KMS-11 (cell line): ENCODE measurements at regions not wholly inside any gene's neighbourhood (a gene's known extent, or its start where the extent isn't known, plus 50 kb on each side); places are given as distances from the start of the nearest gene placed in this dataset.
A peak's percentile ranks its signal among the peaks of the same experiment; 100 is the strongest.
"Not testable (repeated sequence)": the region's sequence is repeated elsewhere in the genome, so short reads cannot be mapped to it uniquely, and the experiment has no call there.

Experiments used
- H2AFZ ChIP-seq: fragments of 200-600 bp; sonication (generic); 2 replicates; pipeline ENCODE4 v1.6.1; 2016; ENCODE audit warnings: antibody characterized with exemption, mixed run types, low read depth
- H3K27ac ChIP-seq: fragments of 200-600 bp; sonication (generic); 2 replicates; pipeline ENCODE4 v1.6.1; 2016; ENCODE audit warnings: mild to moderate bottlenecking, mixed run types
- H3K27me3 ChIP-seq: fragments of 200-600 bp; sonication (generic); 2 replicates; pipeline ENCODE4 v1.6.1; 2017; ENCODE audit warnings: mild to moderate bottlenecking, low read depth, mixed run types, moderate library complexity; ENCODE audit not compliant: insufficient read depth
- H3K36me3 ChIP-seq: fragments of 200-600 bp; sonication (generic); 2 replicates; pipeline ENCODE4 v1.6.1; 2017; ENCODE audit warnings: mild to moderate bottlenecking, mixed run types; ENCODE audit not compliant: insufficient read depth
- H3K4me1 ChIP-seq: fragments of 200-600 bp; sonication (generic); 2 replicates; pipeline ENCODE4 v1.6.1; 2016; ENCODE audit warnings: mild to moderate bottlenecking, low read depth, mixed run types; ENCODE audit not compliant: poor library complexity, severe bottlenecking
- H3K4me2 ChIP-seq: fragments of 200-600 bp; sonication (generic); 2 replicates; pipeline ENCODE4 v1.7.0; 2016; ENCODE audit warnings: mild to moderate bottlenecking, mixed run types
- H3K4me3 ChIP-seq: fragments of 200-600 bp; sonication (generic); IDR thresholded peaks from 2 replicates; pipeline ENCODE4 v1.6.1; 2017; ENCODE audit warnings: low read depth, low read length, mixed read lengths; ENCODE audit not compliant: insufficient read depth
- H3K79me2 ChIP-seq: fragments of 200-600 bp; sonication (generic); 2 replicates; pipeline ENCODE4 v1.6.1; 2016; ENCODE audit warnings: low read depth, mixed run types; ENCODE audit not compliant: insufficient read depth
- H3K9ac ChIP-seq: fragments of 200-600 bp; sonication (generic); 2 replicates; pipeline ENCODE4 v1.6.1; 2016; ENCODE audit warnings: mild to moderate bottlenecking, mixed run types
- H4K20me1 ChIP-seq: fragments of 200-600 bp; sonication (generic); 2 replicates; pipeline ENCODE4 v1.6.1; 2016; ENCODE audit warnings: mild to moderate bottlenecking, mixed run types; ENCODE audit not compliant: insufficient read depth
- TF ChIP-seq, protein P1 (sequence below): fragments of 200-600 bp; sonication (generic); conservative IDR thresholded peaks from 2 replicates; pipeline ENCODE4 v1.6.1; 2017; ENCODE audit warnings: low read depth, mild to moderate bottlenecking, antibody characterized with exemption, low read length, moderate library complexity, mixed read lengths

DNA sequence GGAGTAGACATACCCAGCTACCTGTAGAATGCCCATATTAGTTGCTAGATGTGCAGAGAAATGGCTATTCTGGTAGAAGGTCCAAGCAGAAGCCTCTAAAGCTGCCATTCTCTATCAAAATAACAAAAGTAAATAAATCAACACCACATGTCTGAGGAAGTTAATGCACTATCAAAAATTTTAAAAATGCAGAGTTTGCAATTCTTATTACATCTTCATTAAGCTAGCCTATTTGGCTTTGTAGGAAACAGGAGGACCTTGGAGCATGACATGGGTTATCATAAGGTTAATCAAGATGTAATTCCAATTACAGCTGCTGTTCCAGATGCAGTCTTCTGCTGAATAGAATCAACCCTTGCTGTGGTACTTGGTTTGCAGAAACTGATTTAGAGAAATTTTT, 188.4 kb downstream of the TBX18 start:
- TF ChIP-seq, protein P1, sequence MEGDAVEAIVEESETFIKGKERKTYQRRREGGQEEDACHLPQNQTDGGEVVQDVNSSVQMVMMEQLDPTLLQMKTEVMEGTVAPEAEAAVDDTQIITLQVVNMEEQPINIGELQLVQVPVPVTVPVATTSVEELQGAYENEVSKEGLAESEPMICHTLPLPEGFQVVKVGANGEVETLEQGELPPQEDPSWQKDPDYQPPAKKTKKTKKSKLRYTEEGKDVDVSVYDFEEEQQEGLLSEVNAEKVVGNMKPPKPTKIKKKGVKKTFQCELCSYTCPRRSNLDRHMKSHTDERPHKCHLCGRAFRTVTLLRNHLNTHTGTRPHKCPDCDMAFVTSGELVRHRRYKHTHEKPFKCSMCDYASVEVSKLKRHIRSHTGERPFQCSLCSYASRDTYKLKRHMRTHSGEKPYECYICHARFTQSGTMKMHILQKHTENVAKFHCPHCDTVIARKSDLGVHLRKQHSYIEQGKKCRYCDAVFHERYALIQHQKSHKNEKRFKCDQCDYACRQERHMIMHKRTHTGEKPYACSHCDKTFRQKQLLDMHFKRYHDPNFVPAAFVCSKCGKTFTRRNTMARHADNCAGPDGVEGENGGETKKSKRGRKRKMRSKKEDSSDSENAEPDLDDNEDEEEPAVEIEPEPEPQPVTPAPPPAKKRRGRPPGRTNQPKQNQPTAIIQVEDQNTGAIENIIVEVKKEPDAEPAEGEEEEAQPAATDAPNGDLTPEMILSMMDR = no peak
- H2AFZ ChIP-seq = no peak overlapping the region
- no peak overlapping the region for H3K9ac ChIP-seq
- H3K27me3 ChIP-seq = no peaks in the 10 kb centered on the region
- H4K20me1 ChIP-seq = no peaks in the 10 kb centered on the region
- H3K4me3 ChIP-seq = no peak overlapping the region
- peaks cover 45% of the 10 kb centered on the region for H3K4me1 ChIP-seq
- H3K27ac ChIP-seq = peak overlapping the region; percentile 32; the same call in 1 of the 2 replicates
- H3K36me3 ChIP-seq = no peaks in the 10 kb centered on the region
- H3K4me2 ChIP-seq = 0 out of 2 replicates have a peak overlapping the region, but pooled peaks have one; percentile 42
- H3K79me2 ChIP-seq = no peaks in the 10 kb centered on the region

DNA sequence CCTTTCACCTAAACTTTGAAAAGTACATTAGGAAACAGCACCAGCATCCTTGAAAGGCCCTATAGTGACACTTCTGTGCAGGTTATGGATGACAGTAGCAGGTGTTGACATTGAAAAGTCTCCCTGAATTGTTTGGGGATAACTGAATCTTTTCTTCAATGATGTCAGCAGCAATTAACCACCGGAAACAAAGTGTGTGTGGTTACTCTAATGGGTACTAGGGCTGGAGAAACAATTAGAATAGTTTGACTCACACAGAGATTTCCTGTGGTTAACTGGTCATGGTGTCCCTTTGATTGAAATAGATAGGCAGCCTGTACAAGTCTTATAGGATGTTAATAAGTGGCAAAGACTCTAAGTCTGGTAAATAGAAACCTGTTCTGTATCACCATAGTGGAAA, 189.1 kb downstream of the TBX18 start:
- H3K36me3 ChIP-seq = no peaks in the 10 kb centered on the region
- TF ChIP-seq, protein P1 = no peak
- peak overlapping the region; percentile 48; the same call in 1 of the 2 replicates for H3K4me2 ChIP-seq

GRCh38 chr6:84569882-84570281, 194.5 kb downstream of the TBX18 start:
- no peak overlapping the region for H3K27ac ChIP-seq
- H4K20me1 ChIP-seq = no peaks in the 10 kb centered on the region
- H3K9ac ChIP-seq = no peak overlapping the region
- H3K27me3 ChIP-seq = no peaks in the 10 kb centered on the region
- H3K4me3 ChIP-seq = no peak overlapping the region
- no peaks in the 10 kb centered on the region for H3K79me2 ChIP-seq
- H3K4me2 ChIP-seq = no peak overlapping the region
- H2AFZ ChIP-seq = no peak overlapping the region
- H3K4me1 ChIP-seq = peaks cover 9% of the 10 kb centered on the region
- no peaks in the 10 kb centered on the region for H3K36me3 ChIP-seq
- TF ChIP-seq, protein P1 = no peak

More for the DNA sequence above, 189.1 kb downstream of the TBX18 start:
- Histone ChIP-seq H3K9ac (no peak overlapping the region), H3K4me1 (peaks cover 37% of the 10 kb centered on the region), H4K20me1 (no peaks in the 10 kb centered on the region), H2AFZ (no peak overlapping the region), H3K27ac (peak overlapping the region; percentile 35; the same call in 1 of the 2 replicates), H3K27me3 (no peaks in the 10 kb centered on the region), H3K4me3 (no peak overlapping the region), H3K79me2 (no peaks in the 10 kb centered on the region)

DNA sequence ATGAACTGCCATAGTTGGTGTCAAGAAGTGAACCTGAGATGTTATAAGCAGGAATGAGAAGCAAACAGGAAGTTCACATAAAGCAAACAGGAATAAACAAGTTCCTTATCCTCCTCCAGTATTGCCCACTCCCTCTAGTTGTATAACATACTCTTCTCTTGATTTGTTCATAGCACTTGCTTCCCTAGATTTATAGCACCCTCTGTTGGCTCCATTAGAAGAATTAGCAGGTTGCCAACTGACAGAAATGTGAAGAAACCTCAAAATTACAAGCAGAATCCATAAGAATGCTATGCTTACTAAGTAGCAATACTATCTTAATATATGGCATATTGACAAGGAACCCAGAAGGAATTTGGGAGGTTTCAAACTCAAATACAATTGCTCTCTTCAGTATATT, 195.4 kb downstream of the TBX18 start:
- Histone ChIP-seq H2AFZ (no peak overlapping the region), H3K4me2 (no peak overlapping the region), H3K27ac (no peak overlapping the region), H3K9ac (no peak overlapping the region), H3K4me3 (no peak overlapping the region), H3K36me3 (no peaks in the 10 kb centered on the region), H3K27me3 (no peaks in the 10 kb centered on the region), H3K4me1 (no peaks in the 10 kb centered on the region), H3K79me2 (no peaks in the 10 kb centered on the region), H4K20me1 (no peaks in the 10 kb centered on the region)
- TF ChIP-seq, protein P1 = no peak

GRCh38 chr6:84565718-84566117, 198.7 kb downstream of the TBX18 start:
- H2AFZ ChIP-seq, H3K4me1 ChIP-seq, H3K4me3 ChIP-seq, H3K27me3 ChIP-seq, H3K27ac ChIP-seq, H4K20me1 ChIP-seq, H3K79me2 ChIP-seq, H3K36me3 ChIP-seq, H3K9ac ChIP-seq, H3K4me2 ChIP-seq: not testable (repeated sequence)
